HG03354 (cell line): ENCODE measurements at regions not wholly inside any gene's neighbourhood (a gene's known extent, or its start where the extent isn't known, plus 50 kb on each side); places are given as distances from the start of the nearest gene placed in this dataset.

Source experiments
- ATAC-seq: cut with Tn5 transposase; IDR thresholded peaks from one replicate; pipeline ENCODE4 v1.9.1; 2021; ENCODE audit warnings: mild to moderate bottlenecking; ENCODE audit not compliant: unreplicated experiment, poor library complexity, severe bottlenecking

GRCh38 chr9:19732441-19732951, 56.3 kb downstream of the SLC24A2 start:
- ATAC-seq: no peak

DNA sequence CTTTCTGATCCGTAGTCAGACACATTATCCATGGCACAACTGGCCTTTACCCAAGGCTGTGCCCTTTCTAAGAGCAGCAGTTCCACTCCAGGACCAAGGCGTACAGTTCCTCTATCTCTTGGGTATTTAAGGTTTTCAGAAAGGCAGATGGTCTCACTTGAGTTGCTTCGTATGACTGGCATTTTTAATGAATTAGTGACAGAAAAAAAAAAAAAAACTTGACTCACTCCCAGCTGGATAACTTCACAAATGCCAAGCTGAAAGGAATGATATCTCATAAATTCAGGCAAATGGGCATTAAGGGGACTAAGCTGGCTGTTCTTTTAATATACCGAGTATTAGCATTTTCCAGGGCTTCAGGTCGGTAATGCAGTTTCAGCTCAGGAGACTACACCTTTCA, 60.7 kb downstream of the SLC24A2 start:
- ATAC-seq: no peak

DNA sequence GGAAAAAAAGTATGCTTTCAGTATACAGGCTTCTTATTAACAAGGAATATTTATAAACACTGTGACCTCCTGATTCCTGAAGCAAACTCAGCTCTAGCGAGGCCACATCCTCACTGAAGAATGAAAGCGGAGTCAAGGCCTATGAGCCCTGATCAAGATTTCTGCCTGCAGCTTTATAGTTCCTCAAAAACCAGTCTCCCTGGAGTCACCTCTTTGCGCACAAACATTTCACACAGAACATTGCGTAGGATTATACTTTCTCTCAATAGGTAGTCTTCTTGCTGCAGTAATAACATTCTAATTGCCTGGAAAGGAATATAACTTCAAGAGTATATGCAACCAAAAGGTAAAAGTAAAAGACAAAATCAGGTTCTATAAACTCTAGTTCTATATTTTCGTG, 62.9 kb downstream of the SLC24A2 start:
- no peak for ATAC-seq

DNA sequence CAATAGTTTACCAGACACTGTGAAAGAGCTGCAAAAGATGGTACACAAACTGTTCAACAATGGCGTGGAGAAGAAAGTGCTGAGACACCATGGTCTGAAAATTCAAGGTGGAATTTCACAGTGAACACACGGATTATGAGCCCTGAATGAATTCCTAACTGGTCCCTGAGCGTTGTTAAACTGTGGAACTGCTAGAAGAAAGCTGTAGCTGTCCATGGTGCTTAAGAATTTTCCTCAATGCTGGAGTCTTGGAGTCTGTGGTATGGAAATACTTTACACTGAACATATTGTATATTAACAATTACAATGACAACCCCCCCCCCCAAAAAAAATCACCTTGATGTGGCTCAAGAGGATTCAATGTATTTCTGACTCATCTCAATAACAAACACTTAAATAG, 68.5 kb downstream of the SLC24A2 start:
- ATAC-seq: no peak

- no peak for ATAC-seq
Measured at GRCh38 chr9:19703702-19704101, 85.1 kb downstream of the SLC24A2 start.

DNA sequence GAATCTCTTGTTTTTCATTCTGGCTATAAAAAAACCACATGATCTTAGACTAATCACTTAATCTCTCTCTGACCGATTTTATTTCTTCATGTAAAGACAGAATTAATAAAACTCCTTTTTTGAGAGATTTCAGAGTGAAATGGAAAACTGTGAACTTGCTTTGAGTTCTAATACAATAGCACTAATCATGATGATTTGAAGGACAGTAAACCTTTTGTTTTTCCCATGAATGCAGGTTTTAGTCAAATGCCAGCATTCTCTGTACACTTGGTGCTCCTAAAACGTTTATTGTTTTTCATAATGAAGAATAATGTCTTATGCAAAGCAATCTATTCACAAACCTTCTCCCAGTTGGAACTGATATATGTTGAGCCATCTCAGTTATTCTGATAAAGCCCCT, 86.8 kb downstream of the SLC24A2 start:
- no peak for ATAC-seq

GRCh38 chr9:19701274-19701673, 87.6 kb downstream of the SLC24A2 start:
- ATAC-seq: no peak

- ATAC-seq: no peak
Measured at GRCh38 chr9:19700699-19701098, 88.1 kb downstream of the SLC24A2 start.

DNA sequence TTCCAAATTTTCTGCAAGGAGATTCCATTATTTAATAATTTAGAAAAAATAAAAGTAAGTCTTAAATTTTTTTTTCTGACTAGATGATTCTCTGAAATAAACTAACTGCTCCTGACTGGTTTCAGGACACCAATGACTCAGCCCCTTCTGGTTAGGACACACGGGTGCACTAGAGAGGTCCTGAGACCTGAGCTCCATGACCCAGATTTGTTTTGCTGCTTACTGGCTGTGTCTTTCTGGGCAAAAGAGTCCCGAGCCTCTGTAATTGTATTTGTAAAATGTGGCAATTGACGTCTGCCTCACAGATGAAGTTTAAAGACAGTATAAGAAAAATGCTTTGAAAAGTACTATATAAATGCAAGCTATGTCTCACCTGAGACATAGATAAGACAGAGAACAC, 89.1 kb downstream of the SLC24A2 start:
- ATAC-seq: no peak

DNA sequence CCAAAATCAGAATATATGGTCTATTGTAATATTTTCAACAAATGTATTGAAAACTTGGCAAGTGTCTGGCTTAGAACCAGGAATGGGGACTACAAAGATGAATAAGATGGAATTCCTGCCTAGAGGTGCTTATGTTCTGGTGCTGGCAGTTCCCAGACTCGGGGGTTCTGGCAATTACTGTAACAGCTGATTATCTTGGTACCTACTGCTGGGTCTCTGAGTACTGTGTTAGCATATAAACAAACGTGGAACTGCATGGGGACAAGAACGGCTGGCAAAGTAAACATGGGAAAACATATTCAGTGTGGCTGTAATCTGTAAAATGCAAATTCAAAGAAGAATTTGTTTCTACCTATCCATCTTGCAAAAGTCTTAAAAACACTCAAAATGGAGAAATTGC, 89.9 kb downstream of the SLC24A2 start:
- no peak for ATAC-seq

- no peak for ATAC-seq
Measured at GRCh38 chr9:19694601-19695000, 94.2 kb downstream of the SLC24A2 start.

- no peak for ATAC-seq
Measured at GRCh38 chr9:19690128-19690527, 98.7 kb downstream of the SLC24A2 start.

DNA sequence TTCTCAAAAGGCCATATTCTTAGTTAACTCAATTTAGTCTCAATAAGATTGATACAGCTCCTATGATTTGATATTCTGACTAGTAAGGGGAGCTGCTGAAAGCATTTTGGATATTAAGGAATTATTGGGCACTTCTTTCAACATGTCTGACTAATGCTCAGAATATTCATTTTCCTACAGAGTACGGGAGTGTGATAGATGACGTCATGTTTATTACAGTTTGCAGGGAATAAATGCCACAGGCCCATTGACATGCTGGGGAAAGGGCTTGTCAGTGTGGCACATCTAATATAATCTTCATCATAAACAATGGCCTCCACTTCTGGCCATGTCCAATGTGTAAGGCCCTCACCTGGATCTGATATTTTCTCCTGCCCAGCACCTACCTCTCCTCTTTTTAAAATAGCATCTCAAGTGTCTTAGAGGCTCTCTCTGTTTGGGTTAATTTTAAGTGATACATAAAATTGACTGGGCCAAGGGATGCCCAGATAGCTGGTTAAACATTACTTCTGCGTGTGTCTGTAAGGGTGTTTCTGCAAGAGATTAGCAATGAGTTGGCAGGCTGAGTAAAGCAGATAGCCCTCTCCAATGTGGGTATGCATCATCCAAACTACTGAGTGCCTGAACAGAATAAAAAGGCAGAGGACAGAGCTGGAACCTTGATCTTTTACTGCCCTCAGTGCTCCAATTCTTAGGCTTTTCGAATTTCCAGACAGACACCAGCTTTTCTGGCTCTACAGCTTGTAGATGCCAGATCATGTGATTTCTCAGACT, 99.3 kb downstream of the SLC24A2 start:
- no peak for ATAC-seq

GRCh38 chr9:19683715-19684114, 105.1 kb downstream of the SLC24A2 start:
- ATAC-seq: no peak

DNA sequence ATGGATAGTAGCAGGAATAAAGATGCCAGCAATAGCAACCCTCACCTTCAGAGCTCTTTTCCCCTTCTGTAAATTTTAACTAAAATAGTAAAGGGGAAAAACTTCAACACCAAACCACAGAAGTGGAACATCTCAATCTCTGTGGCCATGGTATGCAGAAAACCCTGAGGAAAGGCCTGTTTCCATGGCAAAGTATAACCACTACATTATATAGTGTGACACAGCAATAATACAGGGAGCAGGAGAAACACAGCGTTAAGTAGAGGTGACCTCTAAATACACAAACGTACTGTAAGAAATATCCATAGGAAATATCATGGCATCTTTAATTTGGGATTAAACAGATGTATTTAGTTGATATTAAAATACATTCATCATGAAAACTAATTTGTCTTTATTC, 106.4 kb downstream of the SLC24A2 start:
- no peak for ATAC-seq

DNA sequence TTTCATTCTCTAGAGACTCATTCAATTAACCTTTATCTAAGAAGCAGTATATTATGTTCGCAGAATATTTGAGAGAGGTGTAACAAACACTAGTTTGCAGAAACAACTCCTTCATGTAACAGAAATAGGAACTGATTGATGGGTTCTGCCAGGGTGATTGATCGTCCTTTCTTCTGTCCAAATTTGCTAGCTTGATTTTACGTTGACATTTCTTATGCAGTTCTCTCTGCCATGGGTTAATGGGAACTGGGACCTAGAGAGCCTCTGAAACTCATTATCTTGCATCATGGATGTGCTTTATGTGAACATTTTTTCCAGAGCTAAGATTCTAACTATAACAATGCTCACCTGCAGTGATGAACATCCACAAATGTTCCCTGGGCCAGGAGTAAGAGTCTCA, 107.0 kb downstream of the SLC24A2 start:
- no peak for ATAC-seq

- no peak for ATAC-seq
Measured at GRCh38 chr9:19677924-19678323, 110.9 kb downstream of the SLC24A2 start.

- ATAC-seq: no peak
Measured at GRCh38 chr9:19675492-19675891, 113.3 kb downstream of the SLC24A2 start.

DNA sequence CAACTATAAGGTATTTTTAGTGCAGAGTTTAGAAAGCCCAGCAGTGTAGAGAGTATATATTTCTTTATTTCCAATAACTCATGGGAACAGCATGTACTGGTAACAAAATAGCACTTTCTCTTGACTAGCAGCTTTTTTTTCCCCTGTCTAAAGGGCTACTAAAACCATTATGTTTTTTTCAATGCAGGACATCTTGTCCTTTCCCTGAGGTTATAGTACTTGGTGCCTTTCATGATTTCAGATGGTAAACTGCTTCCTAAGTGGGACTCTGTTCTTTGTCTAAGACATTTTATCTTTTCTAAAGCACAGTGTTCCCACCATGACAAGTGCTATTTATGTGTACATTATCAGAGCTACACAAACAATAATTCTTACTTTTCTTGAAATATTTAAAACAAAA, 122.3 kb downstream of the SLC24A2 start:
- ATAC-seq: no peak

DNA sequence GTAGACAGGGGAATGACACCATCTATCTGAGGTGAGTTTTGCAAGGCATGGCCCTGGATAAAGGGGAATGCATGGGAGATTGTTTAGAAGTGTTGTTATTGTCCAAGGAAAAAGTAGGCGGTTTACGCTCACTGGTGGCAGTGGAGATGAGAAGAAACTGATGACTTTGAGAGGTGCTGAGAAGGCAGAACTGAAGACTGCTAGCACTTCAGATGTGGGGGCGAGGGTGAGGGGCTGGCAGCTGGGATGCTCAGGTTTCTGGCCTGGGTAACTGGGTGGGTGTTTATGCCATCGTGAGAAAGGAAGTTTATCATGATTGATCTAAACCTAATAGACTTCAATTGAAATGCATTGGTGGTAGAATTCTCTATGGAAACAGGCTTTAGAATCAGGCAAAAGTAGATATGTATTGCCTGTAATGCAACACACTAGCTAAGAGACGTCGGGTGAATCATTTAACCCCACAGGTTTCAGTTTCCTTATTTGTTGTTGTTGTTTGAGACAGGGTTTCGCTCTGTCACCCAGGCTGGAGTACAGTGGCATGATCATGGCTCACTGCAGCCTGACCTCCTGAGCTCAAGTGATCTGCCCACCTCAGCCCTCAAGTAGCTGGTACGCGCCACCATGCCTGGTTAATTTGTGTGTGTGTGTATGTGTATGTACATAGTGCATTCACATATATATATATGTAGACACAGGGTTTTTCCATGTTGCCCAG, 123.5 kb downstream of the SLC24A2 start:
- peak; percentile 100 for ATAC-seq

DNA sequence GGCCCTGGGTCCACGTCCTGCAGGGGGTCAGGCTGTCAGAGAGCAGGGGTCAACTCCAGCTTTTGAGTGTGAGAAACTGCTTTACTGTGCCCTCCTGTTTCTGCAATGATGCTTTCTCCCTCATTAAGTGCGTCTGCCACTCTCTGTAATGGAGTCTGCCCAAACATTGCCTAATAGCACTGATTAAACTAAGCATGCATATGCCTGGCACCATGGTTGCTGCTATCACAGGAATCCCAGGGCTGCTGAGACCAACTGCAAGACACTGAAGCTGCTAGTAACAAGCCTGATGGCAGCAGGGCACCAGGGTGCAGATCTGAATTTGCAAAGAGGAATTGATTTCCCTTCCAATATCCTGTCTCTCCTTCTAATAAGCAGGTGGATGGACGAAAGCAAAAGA, 125.3 kb downstream of the SLC24A2 start:
- ATAC-seq: no peak
